ENCODE measurements at regions not wholly inside any gene's neighbourhood (a gene's known extent, or its start where the extent isn't known, plus 50 kb on each side); places are given as distances from the start of the nearest gene placed in this dataset.

GRCh38 chr4:1485280-1485679 is 79.0 kb upstream of the NKX1-1 start:
- CTCF ChIA-PET, result interaction anchor here (0.7 to 1.4 kb wide), 2 partner anchors 11 to 196 kb away, joined by 3 read pairs; no protein-coding TSS in a partner anchor
- no peak overlapping the region for H3K4me3 ChIP-seq (ENCODE audit: control insufficient read depth in 1 of 7, extremely low read depth in 1 of 7, insufficient read depth in 4 of 7, low read depth in 2 of 7, low read length in 6 of 7)
- peaks cover 6 to 51% (median 21%) of the 10 kb centered on the region in 5 experiments for H3K9me3 ChIP-seq (ENCODE audit: control extremely low read depth in 1 of 5, control insufficient read depth in 4 of 5, insufficient read depth in 2 of 5, low read depth in 1 of 5, low read length in 4 of 5)
- H3K4me1 ChIP-seq (ENCODE audit: control extremely low read depth in 1 of 4, control insufficient read depth in 4 of 4, insufficient read depth in 4 of 4, low read length in 3 of 4), result no peaks in the 10 kb centered on the region
- H3K36me3 ChIP-seq (ENCODE audit: control insufficient read depth in 4 of 4, insufficient read depth in 4 of 4, low read length in 3 of 4), result no peaks in the 10 kb centered on the region
- peak in 1 of 3 donors; percentile 3 for DNase-seq
- H3K27me3 ChIP-seq (replicated peaks in 2 of 5; ENCODE audit: control insufficient read depth in 4 of 5, insufficient read depth in 5 of 5, low read length in 4 of 5), result peaks cover 0 to 20% (median 2%) of the 10 kb centered on the region in 5 experiments
- no peak overlapping the region for H3K27ac ChIP-seq (ENCODE audit: insufficient read depth in 1 of 2, low read depth in 1 of 2, low read length in 2 of 2, poor library complexity in 1 of 2, severe bottlenecking in 2 of 2)
- POLR2A ChIA-PET, result no interaction called here

- DNase-seq, result no peak
- peaks cover 0 to 9% (median 0%) of the 10 kb centered on the region in 5 experiments for H3K27me3 ChIP-seq (replicated peaks in 2 of 5; ENCODE audit: control insufficient read depth in 4 of 5, insufficient read depth in 5 of 5, low read length in 4 of 5)
- CTCF ChIA-PET, result no interaction called here
- H3K9me3 ChIP-seq (ENCODE audit: control extremely low read depth in 1 of 5, control insufficient read depth in 4 of 5, insufficient read depth in 2 of 5, low read depth in 1 of 5, low read length in 4 of 5), result peaks cover 6 to 42% (median 15%) of the 10 kb centered on the region in 5 experiments
- H3K4me1 ChIP-seq (ENCODE audit: control extremely low read depth in 1 of 4, control insufficient read depth in 4 of 4, insufficient read depth in 4 of 4, low read length in 3 of 4), result no peaks in the 10 kb centered on the region
- 86% methylated on average over 1 of the region's 1 CpG for WGBS (ENCODE audit: insufficient coverage)
- no peak overlapping the region for H3K4me3 ChIP-seq (ENCODE audit: control insufficient read depth in 1 of 7, extremely low read depth in 1 of 7, insufficient read depth in 4 of 7, low read depth in 2 of 7, low read length in 6 of 7)
- POLR2A ChIA-PET, result no interaction called here
- no peak overlapping the region for H3K27ac ChIP-seq (ENCODE audit: insufficient read depth in 1 of 2, low read depth in 1 of 2, low read length in 2 of 2, poor library complexity in 1 of 2, severe bottlenecking in 2 of 2)
- no peaks in the 10 kb centered on the region for H3K36me3 ChIP-seq (ENCODE audit: control insufficient read depth in 4 of 4, insufficient read depth in 4 of 4, low read length in 3 of 4)
Measured at GRCh38 chr4:1480720-1481119, 74.5 kb upstream of the NKX1-1 start.

- peaks cover 6 to 30% (median 6%) of the 10 kb centered on the region in 5 experiments for H3K9me3 ChIP-seq (ENCODE audit: control extremely low read depth in 1 of 5, control insufficient read depth in 4 of 5, insufficient read depth in 2 of 5, low read depth in 1 of 5, low read length in 4 of 5)
- POLR2A ChIA-PET, result interaction anchor here (0.6 kb wide), 1 partner anchor 8 kb away, joined by 3 read pairs; no protein-coding TSS in a partner anchor
- no peaks in the 10 kb centered on the region for H3K36me3 ChIP-seq (ENCODE audit: control insufficient read depth in 4 of 4, insufficient read depth in 4 of 4, low read length in 3 of 4)
- no peak overlapping the region for H3K27ac ChIP-seq (ENCODE audit: insufficient read depth in 1 of 2, low read depth in 1 of 2, low read length in 2 of 2, poor library complexity in 1 of 2, severe bottlenecking in 2 of 2)
- CTCF ChIA-PET, result no interaction called here
- WGBS (ENCODE audit: insufficient coverage), result 89% methylated on average over 8 of the region's 10 CpGs
- peaks cover 0 to 17% (median 0%) of the 10 kb centered on the region in 5 experiments for H3K27me3 ChIP-seq (replicated peaks in 2 of 5; ENCODE audit: control insufficient read depth in 4 of 5, insufficient read depth in 5 of 5, low read length in 4 of 5)
- no peaks in the 10 kb centered on the region for H3K4me1 ChIP-seq (ENCODE audit: control extremely low read depth in 1 of 4, control insufficient read depth in 4 of 4, insufficient read depth in 4 of 4, low read length in 3 of 4)
- no peak for DNase-seq
- H3K4me3 ChIP-seq (ENCODE audit: control insufficient read depth in 1 of 7, extremely low read depth in 1 of 7, insufficient read depth in 4 of 7, low read depth in 2 of 7, low read length in 6 of 7), result no peak overlapping the region
Measured at GRCh38 chr4:1479454-1479853, 73.2 kb upstream of the NKX1-1 start.

GRCh38 chr4:1478766-1479355 is 72.6 kb upstream of the NKX1-1 start:
- POLR2A ChIA-PET, result interaction anchor here (0.6 kb wide), 1 partner anchor 7 kb away, joined by 3 read pairs; no protein-coding TSS in a partner anchor
- H3K4me3 ChIP-seq (ENCODE audit: control insufficient read depth in 1 of 7, extremely low read depth in 1 of 7, insufficient read depth in 4 of 7, low read depth in 2 of 7, low read length in 6 of 7), result no peak overlapping the region
- 73% methylated on average over 5 of the region's 10 CpGs for WGBS (ENCODE audit: insufficient coverage)
- H3K27ac ChIP-seq (ENCODE audit: insufficient read depth in 1 of 2, low read depth in 1 of 2, low read length in 2 of 2, poor library complexity in 1 of 2, severe bottlenecking in 2 of 2), result no peak overlapping the region
- peaks cover 6 to 27% (median 6%) of the 10 kb centered on the region in 5 experiments for H3K9me3 ChIP-seq (ENCODE audit: control extremely low read depth in 1 of 5, control insufficient read depth in 4 of 5, insufficient read depth in 2 of 5, low read depth in 1 of 5, low read length in 4 of 5)
- CTCF ChIA-PET, result no interaction called here
- H3K27me3 ChIP-seq (replicated peaks in 2 of 5; ENCODE audit: control insufficient read depth in 4 of 5, insufficient read depth in 5 of 5, low read length in 4 of 5), result peaks cover 0 to 21% (median 0%) of the 10 kb centered on the region in 5 experiments
- H3K36me3 ChIP-seq (ENCODE audit: control insufficient read depth in 4 of 4, insufficient read depth in 4 of 4, low read length in 3 of 4), result no peaks in the 10 kb centered on the region
- no peaks in the 10 kb centered on the region for H3K4me1 ChIP-seq (ENCODE audit: control extremely low read depth in 1 of 4, control insufficient read depth in 4 of 4, insufficient read depth in 4 of 4, low read length in 3 of 4)
- no peak for DNase-seq

- Histone ChIP-seq H3K27me3 (replicated peaks in 2 of 5; ENCODE audit: control insufficient read depth in 4 of 5, insufficient read depth in 5 of 5, low read length in 4 of 5) (peaks cover 0 to 36% (median 4%) of the 10 kb centered on the region in 5 experiments), H3K4me3 (ENCODE audit: control insufficient read depth in 1 of 7, extremely low read depth in 1 of 7, insufficient read depth in 4 of 7, low read depth in 2 of 7, low read length in 6 of 7) (no peak overlapping the region), H3K36me3 (ENCODE audit: control insufficient read depth in 4 of 4, insufficient read depth in 4 of 4, low read length in 3 of 4) (no peaks in the 10 kb centered on the region), H3K4me1 (ENCODE audit: control extremely low read depth in 1 of 4, control insufficient read depth in 4 of 4, insufficient read depth in 4 of 4, low read length in 3 of 4) (peaks cover 0 to 2% (median 0%) of the 10 kb centered on the region in 4 experiments), H3K27ac (ENCODE audit: insufficient read depth in 1 of 2, low read depth in 1 of 2, low read length in 2 of 2, poor library complexity in 1 of 2, severe bottlenecking in 2 of 2) (no peak overlapping the region), H3K9me3 (ENCODE audit: control extremely low read depth in 1 of 5, control insufficient read depth in 4 of 5, insufficient read depth in 2 of 5, low read depth in 1 of 5, low read length in 4 of 5) (peaks cover 1 to 21% (median 6%) of the 10 kb centered on the region in 5 experiments)
- CTCF ChIA-PET, result no interaction called here
- no peak for DNase-seq
- WGBS (ENCODE audit: insufficient coverage), result 98% methylated on average over 11 of the region's 18 CpGs
- POLR2A ChIA-PET, result no interaction called here
Measured at GRCh38 chr4:1477045-1477840, 71.0 kb upstream of the NKX1-1 start.

GRCh38 chr4:1476140-1476513 is 69.9 kb upstream of the NKX1-1 start:
- CTCF ChIA-PET, result no interaction called here
- POLR2A ChIA-PET, result no interaction called here
- peaks cover 0 to 5% (median 0%) of the 10 kb centered on the region in 4 experiments for H3K4me1 ChIP-seq (ENCODE audit: control extremely low read depth in 1 of 4, control insufficient read depth in 4 of 4, insufficient read depth in 4 of 4, low read length in 3 of 4)
- no peak overlapping the region for H3K27ac ChIP-seq (ENCODE audit: insufficient read depth in 1 of 2, low read depth in 1 of 2, low read length in 2 of 2, poor library complexity in 1 of 2, severe bottlenecking in 2 of 2)
- DNase-seq, result no peak
- H3K27me3 ChIP-seq (replicated peaks in 2 of 5; ENCODE audit: control insufficient read depth in 4 of 5, insufficient read depth in 5 of 5, low read length in 4 of 5), result peaks cover 0 to 47% (median 8%) of the 10 kb centered on the region in 5 experiments
- H3K4me3 ChIP-seq (ENCODE audit: control insufficient read depth in 1 of 7, extremely low read depth in 1 of 7, insufficient read depth in 4 of 7, low read depth in 2 of 7, low read length in 6 of 7), result no peak overlapping the region
- whole genome bisulfite sequencing (ENCODE audit: insufficient coverage), result 100% methylated on average over 2 of the region's 2 CpGs
- H3K9me3 ChIP-seq (ENCODE audit: control extremely low read depth in 1 of 5, control insufficient read depth in 4 of 5, insufficient read depth in 2 of 5, low read depth in 1 of 5, low read length in 4 of 5), result peaks cover 0 to 19% (median 6%) of the 10 kb centered on the region in 5 experiments
- no peaks in the 10 kb centered on the region for H3K36me3 ChIP-seq (ENCODE audit: control insufficient read depth in 4 of 4, insufficient read depth in 4 of 4, low read length in 3 of 4)
